ENCODE measurements at regions not wholly inside any gene's neighbourhood (a gene's known extent, or its start where the extent isn't known, plus 50 kb on each side); places are given as distances from the start of the nearest gene placed in this dataset.

- TF ChIP-seq ZNF629 (tag by site-specific recombination; IDR thresholded peaks at IDR 0.05) (no peak), HOXA7 (CRISPR knock-in tag; IDR thresholded peaks at IDR 0.05; ENCODE audit: borderline replicate concordance) (no peak), CTCF (tag by site-specific recombination; IDR thresholded peaks at IDR 0.05) (no peak), ZNF223 (tag by site-specific recombination; IDR thresholded peaks at IDR 0.05) (no peak), YY1 (tag by site-specific recombination; IDR thresholded peaks at IDR 0.05) (no peak), ZNF132 (tag by site-specific recombination; IDR thresholded peaks at IDR 0.05; ENCODE audit: borderline replicate concordance) (no peak), ZBTB10 (tag by site-specific recombination; IDR thresholded peaks at IDR 0.05) (no peak)
These were observed 130.7 kb upstream of the GUCY1A1 start for GRCh38 chr4:155535802-155536454.

Data from HEK293 (cell line).